Pancreas (tissue), 10 donors: ENCODE measurements at regions not wholly inside any gene's neighbourhood (a gene's known extent, or its start where the extent isn't known, plus 50 kb on each side); places are given as distances from the start of the nearest gene placed in this dataset.

ENCODE experiments used
- ATAC-seq, 4 donors: fragments of 200-7000 bp; cut with Tn5 transposase; one replicate each; pipeline versions ENCODE4 v1.8.0 to v1.9.1; 2020; ENCODE audit warnings: mild to moderate bottlenecking in 4 of 4, moderate library complexity in 4 of 4
- DNase-seq, 6 donors: peaks; one replicate each; pipeline ENCODE4 v3.0.0-alpha.2; 2020
- FAIRE-seq: peaks from 2 replicates; lab custom pipeline; 2012; peaks lifted over from hg19 to GRCh38; lab: Jason Lieb, UNC
- H3K27ac ChIP-seq, 4 donors: fragments of 200-600 bp; sonication (generic); 1 replicate in 3 of 4; 2 replicates in 1 of 4; pipeline versions ENCODE4 v1.5.0 to v1.8.0; 2020
- H3K27me3 ChIP-seq, 4 donors: fragments of 200-600 bp; one replicate each; pipeline ENCODE4 v1.8.0; 2021
- H3K36me3 ChIP-seq, 3 donors: fragments of 200-600 bp; sonication (generic) in 1 of 3; one replicate each; pipeline versions ENCODE4 v1.5.0 to v1.8.0; 2020 to 2021
- H3K4me1 ChIP-seq, 3 donors: fragments of 200-600 bp; one replicate each; pipeline ENCODE4 v1.8.0; 2021
- H3K4me3 ChIP-seq, 4 donors: fragments of 200-600 bp; sonication (generic) in 2 of 4; one replicate each; pipeline versions ENCODE4 v1.5.0 to v1.8.0; 2020 to 2021
- H3K9me3 ChIP-seq, 4 donors: fragments of 200-600 bp; one replicate each; pipeline ENCODE4 v1.8.0; 2021
- CTCF ChIP-seq, 4 donors: fragments of 200-600 bp; sonication (generic) in 3 of 4; IDR thresholded peaks; one replicate each; pipeline versions ENCODE4 v1.5.0 to v1.8.0; 2021; ENCODE audit warnings: antibody characterized with exemption in 4 of 4
- WGBS, 2 donors: extraction: QIAGEN DNeasy Blood & Tissue Kit; methylation state at CpG; one replicate each; pipeline ENCODE4 v1.1.7; 2013; 5-methylcytosine and 5-hydroxymethylcytosine counted together
- intact Hi-C, 3 donors: fragments of 100-400 bp; cut with DNase I; formaldehyde crosslinking; loops; one replicate each; pipeline versions ENCODE4 v1.11.1 to v1.14.2; 2022
- donor health status: healthy with polysubstance abuse.
- donor health status: DM: no; HTN: no; CAD: no; lungs with moderate emphysema.
- donor health status: DM: no; HTN: no; CAD: no.
- donor health status: control.
- donor health status: control.
- donor health status: Bipolar disorder and iron deficiency.
- donor health status: DM: yes; HTN: yes; CAD: no.
- donor health status: DM: no; HTN: no; CAD: no.
- donor health status: DM: no; HTN: no; CAD: no.
- donor health status: DM: yes; HTN: yes; CAD: no.

GRCh38 chr1:87898431-87898830 is 569.8 kb downstream of the LMO4 start:
- Histone ChIP-seq H3K36me3 (no peaks in the 10 kb centered on the region), H3K4me3 (no peak overlapping the region), H3K27ac (no peak overlapping the region), H3K27me3 (no peaks in the 10 kb centered on the region), H3K4me1 (no peaks in the 10 kb centered on the region), H3K9me3 (no peaks in the 10 kb centered on the region)
- ATAC-seq (no peak), DNase-seq (no peak), FAIRE-seq (peak; percentile 80)
- intact Hi-C loops: no loop called here
- no peak for TF ChIP-seq CTCF (IDR thresholded peaks at IDR 0.05)
- WGBS, 2 donors: 57 to 68% methylated on average over 4 of the region's 4 CpGs

- Histone ChIP-seq H3K4me1 (no peaks in the 10 kb centered on the region), H3K27me3 (no peaks in the 10 kb centered on the region), H3K27ac (no peak overlapping the region), H3K9me3 (no peaks in the 10 kb centered on the region), H3K36me3 (no peaks in the 10 kb centered on the region), H3K4me3 (no peak overlapping the region)
- TF ChIP-seq CTCF (IDR thresholded peaks at IDR 0.05): no peak
- 22 to 55% methylated on average over 2 of the region's 2 CpGs for WGBS, 2 donors
- no peak for DNase-seq
- FAIRE-seq: no peak
- no peak for ATAC-seq
- intact Hi-C loops: no loop called here
Observed at GRCh38 chr1:87899017-87899416, 570.3 kb downstream of the LMO4 start.

GRCh38 chr1:87899746-87900145 is 571.1 kb downstream of the LMO4 start:
- DNase-seq (no peak), ATAC-seq (no peak), FAIRE-seq (peak; percentile 23)
- H3K9me3 ChIP-seq: no peaks in the 10 kb centered on the region
- WGBS, 2 donors: 78 to 86% methylated on average over 3 of the region's 3 CpGs
- no peak overlapping the region for H3K4me3 ChIP-seq
- TF ChIP-seq CTCF (IDR thresholded peaks at IDR 0.05): no peak
- no peaks in the 10 kb centered on the region for H3K36me3 ChIP-seq
- intact Hi-C loops: no loop called here
- H3K27ac ChIP-seq: no peak overlapping the region
- H3K4me1 ChIP-seq: no peaks in the 10 kb centered on the region
- no peaks in the 10 kb centered on the region for H3K27me3 ChIP-seq

- DNase-seq (peak in 1 of 6 donors; percentile 23), FAIRE-seq (peak; percentile 34), ATAC-seq (peak in 3 of 4 donors; percentile 46 to 92 (median 66))
- Histone ChIP-seq H3K27ac (no peak overlapping the region), H3K4me1 (no peaks in the 10 kb centered on the region), H3K36me3 (no peaks in the 10 kb centered on the region), H3K4me3 (no peak overlapping the region), H3K9me3 (no peaks in the 10 kb centered on the region), H3K27me3 (no peaks in the 10 kb centered on the region)
- no peak for TF ChIP-seq CTCF (IDR thresholded peaks at IDR 0.05)
- intact Hi-C loops: no loop called here
- 63 to 71% methylated on average over 4 of the region's 4 CpGs for WGBS, 2 donors
Observed at GRCh38 chr1:87902830-87903229, 574.1 kb downstream of the LMO4 start.

- FAIRE-seq: no peak
- ATAC-seq: no peak
Observed at GRCh38 chr1:87903242-87903641, 574.6 kb downstream of the LMO4 start.

More at GRCh38 chr1:87903242-87903641, 574.6 kb downstream of the LMO4 start:
- Histone ChIP-seq H3K9me3 (no peaks in the 10 kb centered on the region), H3K36me3 (no peaks in the 10 kb centered on the region), H3K4me3 (no peak overlapping the region), H3K4me1 (no peaks in the 10 kb centered on the region), H3K27ac (no peak overlapping the region), H3K27me3 (no peaks in the 10 kb centered on the region)
- intact Hi-C loops: no loop called here
- TF ChIP-seq CTCF (IDR thresholded peaks at IDR 0.05): no peak
- no peak for DNase-seq
